Breast epithelium (tissue), 3 donors: ENCODE measurements at regions not wholly inside any gene's neighbourhood (a gene's known extent, or its start where the extent isn't known, plus 50 kb on each side); places are given as distances from the start of the nearest gene placed in this dataset.

Experiments used
- CTCF ChIP-seq, 3 donors: fragments of 450-650 bp; IDR thresholded peaks; one replicate each; pipeline ENCODE4 v1.5.1; 2016 to 2017; ENCODE audit warnings: antibody characterized with exemption in 3 of 3, mild to moderate bottlenecking in 3 of 3, moderate library complexity in 3 of 3
- POLR2A ChIP-seq: fragments of 450-650 bp; IDR thresholded peaks from one replicate; pipeline ENCODE4 v1.6.1; 2016; ENCODE audit warnings: antibody characterized with exemption, mild to moderate bottlenecking, moderate library complexity
- POLR2AphosphoS5 ChIP-seq, 3 donors: sonication (generic); formaldehyde crosslinking; IDR thresholded peaks; one replicate each; pipeline ENCODE4 v1.6.1; 2017; ENCODE audit warnings: antibody characterized with exemption in 3 of 3

GRCh38 chr6:120383681-120384080 is 950.6 kb downstream of the TBC1D32 start:
- TF ChIP-seq CTCF (IDR thresholded peaks at IDR 0.05) (no peak), POLR2AphosphoS5 (IDR thresholded peaks at IDR 0.05) (no peak), POLR2A (no peak)
